Stomach (tissue), 8 donors: ENCODE measurements at regions not wholly inside any gene's neighbourhood (a gene's known extent, or its start where the extent isn't known, plus 50 kb on each side); places are given as distances from the start of the nearest gene placed in this dataset.

ENCODE experiments used
- DNase-seq, 2 donors: peaks; one replicate each; pipeline versions ENCODE4 v3.0.0 to v3.0.0-alpha.2; 2013 to 2019
- H3K27ac ChIP-seq, 5 donors: fragments of 200-600 bp in 4 of 5; sonication (generic) in 4 of 5; one replicate each; pipeline ENCODE4 v1.5.1; 2013 to 2019; ENCODE audit warnings: mild to moderate bottlenecking in 1 of 5, moderate library complexity in 1 of 5
- H3K27me3 ChIP-seq, 3 donors: fragments of 200-600 bp; sonication (generic); one replicate each; pipeline ENCODE4 v1.5.1; 2017 to 2019; ENCODE audit warnings: mixed run types in 1 of 3
- H3K36me3 ChIP-seq, 4 donors: fragments of 200-600 bp; sonication (generic); 1 replicate in 3 of 4; 2 replicates in 1 of 4; pipeline ENCODE4 v1.5.1; 2016 to 2019
- H3K4me1 ChIP-seq, 4 donors: fragments of 200-600 bp; sonication (generic); one replicate each; pipeline ENCODE4 v1.5.1; 2016 to 2019
- H3K4me3 ChIP-seq, 4 donors: fragments of 200-600 bp; sonication (generic) in 3 of 4; one replicate each; pipeline ENCODE4 v1.5.1; 2016 to 2019; ENCODE audit warnings: mild to moderate bottlenecking in 1 of 4
- H3K9me3 ChIP-seq, 4 donors: fragments of 200-600 bp; sonication (generic); one replicate each; pipeline ENCODE4 v1.5.1; 2016 to 2019
- EP300 ChIP-seq: sonication (generic); formaldehyde crosslinking; IDR thresholded peaks from one replicate; pipeline ENCODE4 v1.6.1; 2017; ENCODE audit warnings: antibody characterized with exemption
- POLR2A ChIP-seq, 4 donors: fragments of 450-650 bp; IDR thresholded peaks; one replicate each; pipeline ENCODE4 v1.6.1; 2016; ENCODE audit warnings: antibody characterized with exemption in 4 of 4, control low read depth in 2 of 4, mild to moderate bottlenecking in 1 of 4, moderate library complexity in 1 of 4
- POLR2AphosphoS5 ChIP-seq, 3 donors: sonication (generic); formaldehyde crosslinking; IDR thresholded peaks; one replicate each; pipeline ENCODE4 v1.6.1; 2016; ENCODE audit warnings: antibody characterized with exemption in 3 of 3
- WGBS, 5 donors: extraction: QIAGEN DNeasy Blood & Tissue Kit in 3 of 5; methylation state at CpG; one replicate each; pipeline versions ENCODE4 v1.1.5 to v1.1.7; 2013 to 2018; 5-methylcytosine and 5-hydroxymethylcytosine counted together
- intact Hi-C: fragments of 100-400 bp; cut with DNase I; formaldehyde crosslinking; loops from one replicate; pipeline ENCODE4 v1.15.1; 2023; ENCODE audit warnings: low total_unique reads
- TF ChIP-seq, protein P1 (sequence below), 7 experiments: fragments of 450-650 bp in 4 of 7; fragments of 200-600 bp in 3 of 7; sonication (generic) in 3 of 7; IDR thresholded peaks; one replicate each; pipeline ENCODE4 v1.5.1; 2016 to 2019; ENCODE audit warnings: antibody characterized with exemption in 7 of 7, control low read depth in 2 of 7, mild to moderate bottlenecking in 1 of 7
- donor health status: healthy with polysubstance abuse.
- donor health status: Bipolar disorder and iron deficiency.
- donor health status: healthy.

DNA sequence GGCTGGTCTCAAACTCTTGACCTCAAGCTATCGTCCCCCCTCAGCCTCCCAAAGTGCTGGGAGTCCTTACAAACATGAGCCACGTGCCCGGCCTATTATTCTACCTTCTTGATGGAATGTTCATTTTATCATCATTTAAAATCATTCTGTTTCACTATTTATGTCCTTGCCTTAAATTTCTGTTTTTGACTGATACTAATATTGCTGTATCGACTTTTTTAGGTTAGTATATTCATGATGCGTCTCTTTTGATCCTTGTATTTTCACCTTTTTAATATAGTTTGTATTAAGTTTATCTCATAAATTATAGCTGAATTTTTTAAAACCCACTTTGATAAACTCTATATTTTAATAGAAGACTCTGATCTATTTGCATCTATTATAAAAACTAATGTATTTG, 98.4 kb upstream of the STXBP5 start:
- H3K4me1 ChIP-seq: no peaks in the 10 kb centered on the region
- H3K36me3 ChIP-seq: no peaks in the 10 kb centered on the region
- intact Hi-C loops: no loop called here
- H3K27me3 ChIP-seq: no peaks in the 10 kb centered on the region
- no peak for TF ChIP-seq EP300
- no peak for TF ChIP-seq POLR2AphosphoS5 (IDR thresholded peaks at IDR 0.05)
- TF ChIP-seq, protein P1, sequence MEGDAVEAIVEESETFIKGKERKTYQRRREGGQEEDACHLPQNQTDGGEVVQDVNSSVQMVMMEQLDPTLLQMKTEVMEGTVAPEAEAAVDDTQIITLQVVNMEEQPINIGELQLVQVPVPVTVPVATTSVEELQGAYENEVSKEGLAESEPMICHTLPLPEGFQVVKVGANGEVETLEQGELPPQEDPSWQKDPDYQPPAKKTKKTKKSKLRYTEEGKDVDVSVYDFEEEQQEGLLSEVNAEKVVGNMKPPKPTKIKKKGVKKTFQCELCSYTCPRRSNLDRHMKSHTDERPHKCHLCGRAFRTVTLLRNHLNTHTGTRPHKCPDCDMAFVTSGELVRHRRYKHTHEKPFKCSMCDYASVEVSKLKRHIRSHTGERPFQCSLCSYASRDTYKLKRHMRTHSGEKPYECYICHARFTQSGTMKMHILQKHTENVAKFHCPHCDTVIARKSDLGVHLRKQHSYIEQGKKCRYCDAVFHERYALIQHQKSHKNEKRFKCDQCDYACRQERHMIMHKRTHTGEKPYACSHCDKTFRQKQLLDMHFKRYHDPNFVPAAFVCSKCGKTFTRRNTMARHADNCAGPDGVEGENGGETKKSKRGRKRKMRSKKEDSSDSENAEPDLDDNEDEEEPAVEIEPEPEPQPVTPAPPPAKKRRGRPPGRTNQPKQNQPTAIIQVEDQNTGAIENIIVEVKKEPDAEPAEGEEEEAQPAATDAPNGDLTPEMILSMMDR (IDR thresholded peaks at IDR 0.05): no peak
- no peak for TF ChIP-seq POLR2A (IDR thresholded peaks at IDR 0.05)
- H3K9me3 ChIP-seq: no peaks in the 10 kb centered on the region
- WGBS, 5 donors: 91 to 96% (median 92%) methylated on average over 5 of the region's 5 CpGs
- no peak for DNase-seq
- H3K4me3 ChIP-seq: no peak overlapping the region
- H3K27ac ChIP-seq: no peak overlapping the region

DNA sequence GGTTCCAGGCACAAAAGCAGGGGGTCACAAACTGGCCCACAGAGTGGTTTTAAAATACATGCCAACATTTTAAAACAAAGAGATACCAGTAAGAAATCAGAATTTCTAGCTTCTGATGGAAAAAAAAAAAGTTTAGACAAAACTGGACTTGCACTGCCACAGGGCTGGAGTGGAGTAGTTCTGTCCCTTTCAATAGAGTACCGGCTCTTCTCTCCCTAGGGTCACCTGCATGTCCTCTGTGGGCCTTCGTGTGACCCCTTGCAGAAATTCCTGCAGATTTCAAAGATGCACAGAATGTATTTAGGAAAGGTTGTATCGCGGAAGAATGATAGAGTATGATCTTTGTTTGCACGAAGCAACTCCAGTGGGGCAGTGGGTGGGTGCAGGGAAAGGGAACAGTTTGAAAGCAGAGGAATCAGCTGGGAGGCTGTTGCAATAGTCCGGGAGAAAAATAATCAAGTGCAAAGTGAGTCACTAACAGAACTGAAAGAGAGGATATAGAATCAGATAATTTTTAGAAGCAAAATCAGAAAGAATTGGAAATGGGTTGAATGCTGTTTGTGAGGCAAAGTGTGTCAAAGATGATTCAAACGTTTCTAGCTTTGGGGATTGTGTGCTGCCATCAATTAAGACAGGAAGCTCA, 97.3 kb upstream of the STXBP5 start:
- H3K4me3 ChIP-seq: no peak overlapping the region
- intact Hi-C loops: no loop called here
- H3K36me3 ChIP-seq: no peaks in the 10 kb centered on the region
- H3K4me1 ChIP-seq: no peaks in the 10 kb centered on the region
- no peaks in the 10 kb centered on the region for H3K9me3 ChIP-seq
- whole genome bisulfite sequencing, 5 donors: 45 to 50% (median 47%) methylated on average over 7 of the region's 7 CpGs
- no peak overlapping the region for H3K27ac ChIP-seq
- no peaks in the 10 kb centered on the region for H3K27me3 ChIP-seq
- TF ChIP-seq POLR2A (IDR thresholded peaks at IDR 0.05) (no peak), POLR2AphosphoS5 (IDR thresholded peaks at IDR 0.05) (no peak), EP300 (no peak)
- TF ChIP-seq, protein P1 (IDR thresholded peaks at IDR 0.05): no peak
- no peak for DNase-seq

DNA sequence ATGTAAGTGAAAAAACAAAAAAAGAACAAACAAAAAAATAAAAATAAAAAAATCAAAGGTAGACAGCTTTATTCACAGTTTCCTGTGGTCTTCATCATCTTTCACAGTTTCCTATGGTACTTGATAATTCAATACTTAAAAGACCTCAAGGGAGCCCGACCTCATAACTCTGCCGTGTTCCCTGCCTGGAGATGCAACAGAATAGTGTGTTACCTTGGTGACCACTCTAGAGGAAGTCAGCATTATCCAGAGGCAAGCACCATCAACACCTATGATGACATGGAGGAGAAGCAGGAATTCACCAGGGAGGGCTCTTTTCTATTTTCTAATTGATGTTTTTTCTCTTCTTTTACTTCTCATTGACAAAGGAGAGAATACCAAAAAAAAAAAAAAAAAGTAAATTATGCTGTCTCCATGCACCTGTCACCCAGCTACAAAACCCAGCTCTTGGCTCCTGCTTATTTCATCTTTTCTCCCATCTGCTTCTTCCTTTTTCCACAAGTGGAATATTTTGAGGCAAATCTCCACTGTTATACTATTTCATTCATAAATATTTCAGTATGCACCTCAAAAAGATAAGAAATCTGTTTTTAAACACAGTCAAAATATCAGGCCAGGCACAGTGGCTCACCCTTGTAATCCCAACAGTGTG, 95.8 kb upstream of the STXBP5 start:
- Histone ChIP-seq H3K27me3 (no peaks in the 10 kb centered on the region), H3K4me3 (no peak overlapping the region), H3K27ac (no peak overlapping the region), H3K36me3 (no peaks in the 10 kb centered on the region), H3K9me3 (no peaks in the 10 kb centered on the region), H3K4me1 (no peaks in the 10 kb centered on the region)
- peak in 1 of 2 donors; percentile 12 for DNase-seq
- TF ChIP-seq, protein P1 (IDR thresholded peaks at IDR 0.05): no peak
- no peak for TF ChIP-seq POLR2AphosphoS5 (IDR thresholded peaks at IDR 0.05)
- no peak for TF ChIP-seq EP300
- no peak for TF ChIP-seq POLR2A (IDR thresholded peaks at IDR 0.05)
- intact Hi-C loops: no loop called here
- WGBS, 5 donors: 53 to 77% (median 70%) methylated on average over 2 of the region's 2 CpGs

DNA sequence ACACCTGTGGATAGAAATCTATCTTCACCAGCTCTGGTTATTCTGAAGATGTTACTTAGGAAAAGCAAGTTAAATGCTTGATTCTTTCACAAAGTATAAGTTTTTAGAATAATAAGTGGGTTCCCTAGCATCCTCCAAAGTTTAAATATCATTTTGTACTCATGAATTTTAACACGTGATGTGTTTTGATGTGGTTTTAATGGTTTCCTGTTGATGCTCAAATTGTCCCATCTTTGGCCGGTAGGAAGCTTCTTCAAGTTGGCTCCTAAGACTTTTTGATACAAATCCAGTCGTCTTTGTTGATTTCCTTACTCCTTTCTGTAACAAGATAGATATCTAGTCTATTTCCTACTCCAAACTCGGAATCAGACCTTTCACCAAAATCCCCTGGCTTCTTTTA, 94.5 kb upstream of the STXBP5 start:
- H3K4me3 ChIP-seq: no peak overlapping the region
- H3K27me3 ChIP-seq: no peaks in the 10 kb centered on the region
- no peak overlapping the region for H3K27ac ChIP-seq
- TF ChIP-seq POLR2A (IDR thresholded peaks at IDR 0.05) (no peak), EP300 (no peak), POLR2AphosphoS5 (IDR thresholded peaks at IDR 0.05) (no peak)
- TF ChIP-seq, protein P1 (IDR thresholded peaks at IDR 0.05): no peak
- no peaks in the 10 kb centered on the region for H3K36me3 ChIP-seq
- intact Hi-C loops: no loop called here
- H3K4me1 ChIP-seq: no peaks in the 10 kb centered on the region
- DNase-seq: no peak
- WGBS, 5 donors: 65 to 83% (median 70%) methylated on average over 4 of the region's 4 CpGs
- no peaks in the 10 kb centered on the region for H3K9me3 ChIP-seq
